M059J (cell line): ENCODE measurements at regions not wholly inside any gene's neighbourhood (a gene's known extent, or its start where the extent isn't known, plus 50 kb on each side); places are given as distances from the start of the nearest gene placed in this dataset.
A peak's percentile ranks its signal among the peaks of the same experiment; 100 is the strongest.
"Not testable (repeated sequence)": the region's sequence is repeated elsewhere in the genome, so short reads cannot be mapped to it uniquely, and the experiment has no call there.

ENCODE experiments used
- DNase-seq: peaks from one replicate; pipeline ENCODE4 v3.0.0-alpha.2; 2012; ENCODE audit warnings: low read depth

- DNase-seq: no peak
Measured at GRCh38 chr10:78341953-78342614, 308.4 kb downstream of the RPS24 start.

- DNase-seq: no peak
Measured at GRCh38 chr10:78342827-78343653, 309.4 kb downstream of the RPS24 start.

- not testable (repeated sequence) for DNase-seq
Measured at GRCh38 chr10:78344257-78344656, 310.6 kb downstream of the RPS24 start.

- not testable (repeated sequence) for DNase-seq
Measured at GRCh38 chr10:78345515-78345914, 311.9 kb downstream of the RPS24 start.

- DNase-seq: no peak
Measured at GRCh38 chr10:78346721-78347120, 313.1 kb downstream of the RPS24 start.

GRCh38 chr10:78348411-78349164 is 314.9 kb downstream of the RPS24 start:
- DNase-seq: no peak

- DNase-seq: no peak
Measured at GRCh38 chr10:78349165-78349516, 315.5 kb downstream of the RPS24 start.

GRCh38 chr10:78349911-78350663 is 316.4 kb downstream of the RPS24 start:
- no peak for DNase-seq

GRCh38 chr10:78351283-78351682 is 317.6 kb downstream of the RPS24 start:
- DNase-seq: no peak

GRCh38 chr10:78351809-78352208 is 318.1 kb downstream of the RPS24 start:
- no peak for DNase-seq

- no peak for DNase-seq
Measured at GRCh38 chr10:78353636-78354035, 320.0 kb downstream of the RPS24 start.

- no peak for DNase-seq
Measured at GRCh38 chr10:78354101-78354500, 320.4 kb downstream of the RPS24 start.

- no peak for DNase-seq
Measured at GRCh38 chr10:78356291-78356900, 322.7 kb downstream of the RPS24 start.

GRCh38 chr10:78357141-78358063 is 323.7 kb downstream of the RPS24 start:
- no peak for DNase-seq

GRCh38 chr10:78358351-78358750 is 324.7 kb downstream of the RPS24 start:
- DNase-seq: no peak

- DNase-seq: no peak
Measured at GRCh38 chr10:78358982-78359381, 325.3 kb downstream of the RPS24 start.

GRCh38 chr10:78359640-78360091 is 326.0 kb downstream of the RPS24 start:
- no peak for DNase-seq

GRCh38 chr10:78360284-78360683 is 326.6 kb downstream of the RPS24 start:
- DNase-seq: no peak

- no peak for DNase-seq
Measured at GRCh38 chr10:78361031-78361430, 327.4 kb downstream of the RPS24 start.

GRCh38 chr10:78362406-78363022 is 328.9 kb downstream of the RPS24 start:
- peak; percentile 74 for DNase-seq
